SJCRH30 (cell line): ENCODE measurements at regions not wholly inside any gene's neighbourhood (a gene's known extent, or its start where the extent isn't known, plus 50 kb on each side); places are given as distances from the start of the nearest gene placed in this dataset.
"Not testable (repeated sequence)": the region's sequence is repeated elsewhere in the genome, so short reads cannot be mapped to it uniquely, and the experiment has no call there.

ENCODE experiments used
- DNase-seq, 2 experiments: peaks; one replicate each; pipeline ENCODE4 v3.0.0-alpha.2; 2015 to 2020
- H3K27ac ChIP-seq: fragments of 250-450 bp; sonication (Bioruptor Pico); 2 replicates; pipeline ENCODE4 v1.5.1; 2020; ENCODE audit warnings: mild to moderate bottlenecking, moderate library complexity
- H3K27me3 ChIP-seq: fragments of 250-450 bp; sonication (Bioruptor Pico); 2 replicates; pipeline ENCODE4 v1.5.1; 2020; ENCODE audit warnings: mild to moderate bottlenecking, moderate library complexity
- H3K36me3 ChIP-seq: fragments of 250-450 bp; sonication (Bioruptor Pico); 2 replicates; pipeline ENCODE4 v1.5.1; 2020; ENCODE audit warnings: mild to moderate bottlenecking, moderate library complexity
- H3K4me1 ChIP-seq: fragments of 250-450 bp; sonication (Bioruptor Pico); 2 replicates; pipeline ENCODE4 v1.5.1; 2020; ENCODE audit warnings: mild to moderate bottlenecking, moderate library complexity
- H3K4me3 ChIP-seq: fragments of 250-450 bp; sonication (Bioruptor Pico); 2 replicates; pipeline ENCODE4 v1.5.1; 2020; ENCODE audit warnings: mild to moderate bottlenecking, moderate library complexity
- H3K9me3 ChIP-seq: fragments of 250-450 bp; sonication (Bioruptor Pico); replicated peaks from 2 replicates; pipeline ENCODE4 v1.5.1; 2020; ENCODE audit warnings: mild to moderate bottlenecking, moderate library complexity

- DNase-seq = not testable (repeated sequence)
Measured at GRCh38 chrX:3435916-3436315, 89.5 kb upstream of the MXRA5 start.

GRCh38 chrX:3435057-3435456, 88.6 kb upstream of the MXRA5 start:
- no peaks in the 10 kb centered on the region for H3K27me3 ChIP-seq
- H3K4me1 ChIP-seq = no peaks in the 10 kb centered on the region
- H3K9me3 ChIP-seq = no peaks in the 10 kb centered on the region
- H3K36me3 ChIP-seq = no peaks in the 10 kb centered on the region
- H3K27ac ChIP-seq = no peak overlapping the region
- H3K4me3 ChIP-seq = no peak overlapping the region
- DNase-seq = no peak

More at GRCh38 chrX:3435916-3436315, 89.5 kb upstream of the MXRA5 start:
- not testable (repeated sequence) for H3K4me1 ChIP-seq, H3K36me3 ChIP-seq, H3K9me3 ChIP-seq, H3K27me3 ChIP-seq, H3K4me3 ChIP-seq, H3K27ac ChIP-seq

- Histone ChIP-seq H3K9me3 (no peaks in the 10 kb centered on the region), H3K27ac (no peak overlapping the region), H3K27me3 (no peaks in the 10 kb centered on the region), H3K36me3 (no peaks in the 10 kb centered on the region), H3K4me3 (no peak overlapping the region), H3K4me1 (no peaks in the 10 kb centered on the region)
- DNase-seq = no peak
Measured at GRCh38 chrX:3428792-3429191, 82.3 kb upstream of the MXRA5 start.

DNA sequence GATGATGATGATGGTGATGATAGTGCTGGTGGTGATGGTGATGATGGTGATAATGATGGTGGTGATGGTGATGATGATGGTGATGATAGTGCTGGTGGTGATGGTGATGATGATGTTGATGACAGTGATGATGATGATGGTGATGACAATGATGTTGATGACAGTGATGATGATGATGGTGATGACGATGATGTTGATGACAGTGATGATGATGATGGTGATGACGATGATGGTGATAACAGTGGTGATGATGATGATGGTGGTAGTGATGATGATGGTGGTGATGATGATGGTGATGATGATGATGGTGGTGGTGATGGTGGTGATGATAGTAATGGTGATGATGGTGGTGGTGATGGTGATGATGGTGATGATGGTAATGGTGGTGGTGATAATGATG, 80.1 kb upstream of the MXRA5 start:
- no peak for DNase-seq
- no peaks in the 10 kb centered on the region for H3K36me3 ChIP-seq
- no peak overlapping the region for H3K4me3 ChIP-seq
- no peaks in the 10 kb centered on the region for H3K27me3 ChIP-seq
- no peaks in the 10 kb centered on the region for H3K9me3 ChIP-seq
- no peaks in the 10 kb centered on the region for H3K4me1 ChIP-seq
- no peak overlapping the region for H3K27ac ChIP-seq

GRCh38 chrX:3425031-3425430, 78.6 kb upstream of the MXRA5 start:
- H3K4me1 ChIP-seq = no peaks in the 10 kb centered on the region
- H3K9me3 ChIP-seq = no peaks in the 10 kb centered on the region
- DNase-seq = no peak
- H3K27me3 ChIP-seq = no peaks in the 10 kb centered on the region
- H3K4me3 ChIP-seq = no peak overlapping the region
- H3K36me3 ChIP-seq = no peaks in the 10 kb centered on the region
- no peak overlapping the region for H3K27ac ChIP-seq

DNA sequence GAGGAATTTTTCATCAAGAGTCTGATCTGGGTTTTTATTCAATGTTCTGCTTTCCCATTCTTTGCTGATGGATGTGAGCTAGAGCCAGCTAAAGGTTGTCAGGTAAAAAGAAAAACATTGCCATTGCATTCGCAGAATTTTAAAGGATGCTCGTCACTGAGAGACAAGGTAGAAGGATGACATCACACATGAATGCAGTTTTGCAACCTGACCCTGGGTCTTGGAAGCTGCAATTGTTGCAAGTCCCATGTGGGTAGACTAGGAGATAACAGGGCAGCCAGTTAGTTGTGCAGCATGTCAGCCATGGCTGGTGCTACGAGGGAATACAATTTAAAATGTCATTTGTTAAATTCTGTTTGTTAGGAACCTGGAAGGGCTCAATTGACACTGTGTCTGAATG, 73.9 kb upstream of the MXRA5 start:
- H3K27ac ChIP-seq = no peak overlapping the region
- no peak overlapping the region for H3K4me3 ChIP-seq
- H3K4me1 ChIP-seq = no peaks in the 10 kb centered on the region
- DNase-seq = no peak
- no peaks in the 10 kb centered on the region for H3K36me3 ChIP-seq
- no peaks in the 10 kb centered on the region for H3K9me3 ChIP-seq
- H3K27me3 ChIP-seq = no peaks in the 10 kb centered on the region

GRCh38 chrX:3415011-3415410, 68.6 kb upstream of the MXRA5 start:
- H3K4me1 ChIP-seq = no peaks in the 10 kb centered on the region
- H3K9me3 ChIP-seq = no peaks in the 10 kb centered on the region
- no peak for DNase-seq
- no peak overlapping the region for H3K4me3 ChIP-seq
- H3K27me3 ChIP-seq = no peaks in the 10 kb centered on the region
- H3K27ac ChIP-seq = no peak overlapping the region
- H3K36me3 ChIP-seq = no peaks in the 10 kb centered on the region

DNA sequence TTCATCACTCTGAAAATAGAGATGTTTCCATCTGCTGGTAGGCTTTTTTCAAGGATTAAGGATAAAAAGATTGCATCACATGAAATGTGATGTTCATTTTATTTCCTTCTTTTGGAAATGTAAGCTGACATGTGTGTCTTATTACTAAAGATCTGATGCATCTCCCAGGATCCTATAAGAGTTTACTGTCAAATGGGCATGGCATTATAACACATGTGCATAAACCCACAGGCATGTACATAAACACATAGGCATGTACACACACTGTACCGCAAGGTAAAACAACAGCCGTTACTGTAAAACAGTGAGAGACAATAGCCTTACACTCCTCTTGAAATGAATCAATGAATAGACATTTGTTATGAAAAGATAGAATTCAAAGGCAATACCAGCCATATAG, 65.2 kb upstream of the MXRA5 start:
- not testable (repeated sequence) for H3K27ac ChIP-seq, H3K4me3 ChIP-seq, H3K4me1 ChIP-seq, H3K36me3 ChIP-seq, DNase-seq, H3K27me3 ChIP-seq, H3K9me3 ChIP-seq

- H3K36me3 ChIP-seq, H3K27ac ChIP-seq, DNase-seq, H3K4me3 ChIP-seq, H3K9me3 ChIP-seq, H3K4me1 ChIP-seq, H3K27me3 ChIP-seq: not testable (repeated sequence)
Measured at GRCh38 chrX:3409936-3410335, 63.5 kb upstream of the MXRA5 start.

DNA sequence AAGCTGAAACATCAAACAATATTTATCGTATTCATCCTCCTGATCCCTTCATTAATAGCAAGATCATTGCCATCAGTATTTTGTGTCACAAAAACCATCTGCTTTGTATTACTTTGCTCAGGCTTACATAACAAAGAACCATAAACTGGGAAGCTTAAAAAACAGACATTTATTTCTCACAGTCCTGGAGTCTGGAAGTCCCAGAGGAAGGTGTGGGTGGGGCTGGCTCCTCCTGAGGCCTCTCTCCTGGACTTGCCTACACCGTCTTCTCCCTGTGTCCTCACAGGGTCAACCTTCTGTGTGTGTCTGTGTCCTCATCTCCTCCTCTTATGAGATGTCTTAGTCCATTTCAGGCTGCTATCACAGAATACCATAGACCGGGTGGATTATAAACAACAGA, 61.3 kb upstream of the MXRA5 start:
- Histone ChIP-seq H3K27me3 (no peaks in the 10 kb centered on the region), H3K27ac (no peak overlapping the region), H3K4me1 (no peaks in the 10 kb centered on the region), H3K9me3 (no peaks in the 10 kb centered on the region), H3K36me3 (no peaks in the 10 kb centered on the region), H3K4me3 (no peak overlapping the region)
- DNase-seq = no peak

DNA sequence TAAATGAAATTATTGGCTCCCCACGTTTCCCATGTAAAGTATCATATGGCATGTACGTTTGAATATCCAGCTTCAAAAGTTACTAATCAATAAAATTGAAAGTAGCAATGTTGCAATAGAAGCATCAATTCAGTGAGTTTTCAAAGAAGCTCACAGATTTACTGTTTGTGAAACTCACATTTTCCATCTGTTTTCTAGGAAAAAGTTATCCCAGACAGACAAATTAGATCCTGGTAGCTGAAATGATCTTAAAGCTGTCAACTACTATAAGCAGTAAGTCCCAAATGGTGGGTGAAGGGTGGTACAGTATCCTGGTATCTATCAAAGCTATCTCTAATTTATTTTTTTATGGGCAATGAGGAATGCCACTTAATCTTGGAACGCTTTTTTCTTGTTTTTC, 60.7 kb upstream of the MXRA5 start:
- no peak overlapping the region for H3K4me3 ChIP-seq
- no peaks in the 10 kb centered on the region for H3K27me3 ChIP-seq
- H3K27ac ChIP-seq = no peak overlapping the region
- H3K4me1 ChIP-seq = no peaks in the 10 kb centered on the region
- H3K36me3 ChIP-seq = no peaks in the 10 kb centered on the region
- no peaks in the 10 kb centered on the region for H3K9me3 ChIP-seq
- no peak for DNase-seq

- Histone ChIP-seq H3K27me3 (no peaks in the 10 kb centered on the region), H3K36me3 (no peaks in the 10 kb centered on the region), H3K4me1 (no peaks in the 10 kb centered on the region), H3K4me3 (no peak overlapping the region), H3K9me3 (no peaks in the 10 kb centered on the region), H3K27ac (no peak overlapping the region)
- DNase-seq = no peak
Measured at GRCh38 chrX:3403748-3404147, 57.3 kb upstream of the MXRA5 start.
